ENCODE measurements at regions not wholly inside any gene's neighbourhood (a gene's known extent, or its start where the extent isn't known, plus 50 kb on each side); places are given as distances from the start of the nearest gene placed in this dataset.

DNA sequence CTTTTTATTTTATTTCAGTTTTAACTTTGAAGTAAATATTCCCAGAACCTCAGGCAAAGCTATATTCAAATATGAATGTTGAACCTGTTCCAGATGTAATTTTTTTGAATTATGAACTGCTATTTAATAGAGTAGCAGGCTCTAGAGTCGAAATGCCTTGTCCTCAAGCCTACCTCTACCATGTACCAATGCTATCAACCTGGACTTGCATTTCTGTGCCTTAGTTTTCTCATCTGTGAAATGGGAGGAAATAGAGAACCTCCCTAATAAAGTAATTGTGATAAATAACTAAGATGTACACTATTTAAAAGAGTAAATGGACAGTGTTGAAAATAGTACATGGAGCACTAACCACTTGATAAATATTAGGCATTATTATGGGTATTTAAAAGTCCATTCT, 551.6 kb upstream of the JARID2 start:
- no peak overlapping the region for H2AFZ ChIP-seq
- no TSS peak for BruUV-seq (replicated peaks)
- POLR2A ChIA-PET (ENCODE audit: unreplicated experiment): no interaction called here
- no peaks in the 10 kb centered on the region for H3K36me3 ChIP-seq (ENCODE audit: low read depth)
- no peaks in the 10 kb centered on the region for H3K79me2 ChIP-seq (ENCODE audit: low read depth)
- CTCF ChIA-PET: no interaction called here
- no peaks in the 10 kb centered on the region; the same call in 1 of the 2 replicates for H3F3A ChIP-seq (ENCODE audit: insufficient read depth, low read depth)
- H3K4me3 ChIP-seq: no peak overlapping the region
- H3K27me3 ChIP-seq (ENCODE audit: insufficient read depth, low read depth): no peaks in the 10 kb centered on the region
- H3K9me2 ChIP-seq (ENCODE audit: insufficient read depth): no peaks in the 10 kb centered on the region
- no peaks in the 10 kb centered on the region for H4K20me1 ChIP-seq (ENCODE audit: insufficient read depth)
- no peak overlapping the region for H3K4me2 ChIP-seq
- intact Hi-C loops (cut with micrococcal nuclease; ENCODE audit: unreplicated experiment): no loop called here
- no peaks in the 10 kb centered on the region for H3K9me3 ChIP-seq (ENCODE audit: insufficient read depth, low read depth)
- DNase-seq: no peak
- H3K4me1 ChIP-seq (replicated peaks; ENCODE audit: insufficient read depth): no peaks in the 10 kb centered on the region
- TF ChIP-seq, protein P1, sequence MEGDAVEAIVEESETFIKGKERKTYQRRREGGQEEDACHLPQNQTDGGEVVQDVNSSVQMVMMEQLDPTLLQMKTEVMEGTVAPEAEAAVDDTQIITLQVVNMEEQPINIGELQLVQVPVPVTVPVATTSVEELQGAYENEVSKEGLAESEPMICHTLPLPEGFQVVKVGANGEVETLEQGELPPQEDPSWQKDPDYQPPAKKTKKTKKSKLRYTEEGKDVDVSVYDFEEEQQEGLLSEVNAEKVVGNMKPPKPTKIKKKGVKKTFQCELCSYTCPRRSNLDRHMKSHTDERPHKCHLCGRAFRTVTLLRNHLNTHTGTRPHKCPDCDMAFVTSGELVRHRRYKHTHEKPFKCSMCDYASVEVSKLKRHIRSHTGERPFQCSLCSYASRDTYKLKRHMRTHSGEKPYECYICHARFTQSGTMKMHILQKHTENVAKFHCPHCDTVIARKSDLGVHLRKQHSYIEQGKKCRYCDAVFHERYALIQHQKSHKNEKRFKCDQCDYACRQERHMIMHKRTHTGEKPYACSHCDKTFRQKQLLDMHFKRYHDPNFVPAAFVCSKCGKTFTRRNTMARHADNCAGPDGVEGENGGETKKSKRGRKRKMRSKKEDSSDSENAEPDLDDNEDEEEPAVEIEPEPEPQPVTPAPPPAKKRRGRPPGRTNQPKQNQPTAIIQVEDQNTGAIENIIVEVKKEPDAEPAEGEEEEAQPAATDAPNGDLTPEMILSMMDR (conservative IDR thresholded peaks at IDR 0.05): no peak
- no peak for TF ChIP-seq EZH2 (IDR thresholded peaks at IDR 0.05; ENCODE audit: low read depth)
- H3K27ac ChIP-seq: no peak overlapping the region

DNA sequence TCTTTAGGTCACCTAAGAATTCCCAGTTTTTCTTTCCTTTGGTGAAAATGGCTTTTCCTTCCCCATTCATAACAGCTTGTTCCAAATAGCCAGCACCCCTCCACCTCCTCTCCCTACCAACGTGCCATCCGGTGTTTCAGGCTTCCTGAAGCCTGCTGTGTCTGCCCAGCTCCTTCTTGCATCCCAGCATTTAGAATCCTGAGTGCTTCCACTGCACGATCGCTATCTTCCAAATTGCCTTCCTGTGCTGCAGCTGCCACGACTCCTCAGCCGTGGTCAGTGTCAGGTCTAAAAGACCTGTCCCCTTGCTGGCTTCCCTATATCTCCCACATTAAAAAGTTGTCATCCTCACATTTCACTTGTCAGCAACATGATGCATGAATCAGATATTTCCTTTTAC, 550.3 kb upstream of the JARID2 start:
- CTCF ChIA-PET: no interaction called here
- Histone ChIP-seq H3K36me3 (ENCODE audit: low read depth) (no peaks in the 10 kb centered on the region), H3K27ac (no peak overlapping the region), H3K9me2 (ENCODE audit: insufficient read depth) (no peaks in the 10 kb centered on the region), H3K4me3 (no peak overlapping the region), H2AFZ (no peak overlapping the region), H3K4me2 (no peak overlapping the region), H4K20me1 (ENCODE audit: insufficient read depth) (no peaks in the 10 kb centered on the region), H3F3A (ENCODE audit: insufficient read depth, low read depth) (no peaks in the 10 kb centered on the region; the same call in 1 of the 2 replicates), H3K79me2 (ENCODE audit: low read depth) (no peaks in the 10 kb centered on the region), H3K4me1 (replicated peaks; ENCODE audit: insufficient read depth) (no peaks in the 10 kb centered on the region), H3K27me3 (ENCODE audit: insufficient read depth, low read depth) (no peaks in the 10 kb centered on the region), H3K9me3 (ENCODE audit: insufficient read depth, low read depth) (no peaks in the 10 kb centered on the region)
- intact Hi-C loops (cut with micrococcal nuclease; ENCODE audit: unreplicated experiment): no loop called here
- TF ChIP-seq, protein P1 (conservative IDR thresholded peaks at IDR 0.05): no peak
- TF ChIP-seq EZH2 (IDR thresholded peaks at IDR 0.05; ENCODE audit: low read depth): no peak
- DNase-seq: no peak
- no TSS peak for BruUV-seq (replicated peaks)
- POLR2A ChIA-PET (ENCODE audit: unreplicated experiment): no interaction called here

DNA sequence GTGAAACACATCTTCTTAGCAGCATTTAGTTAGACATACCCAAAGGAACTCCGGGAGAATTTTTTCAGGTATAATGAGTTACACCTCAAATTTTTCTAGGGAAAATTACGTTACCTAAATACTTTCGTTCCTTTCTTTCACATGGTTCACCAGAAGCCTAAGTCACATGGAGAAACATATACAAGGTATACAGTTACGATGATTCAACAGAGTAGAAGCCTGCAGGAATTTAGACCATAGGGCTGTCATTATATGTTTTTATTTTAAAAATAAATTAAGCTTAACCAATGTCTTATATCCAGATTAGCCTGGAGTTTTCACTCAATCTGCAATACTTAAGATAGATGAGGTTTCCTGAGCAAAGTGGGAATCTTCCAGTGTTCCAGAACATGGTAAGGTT, 549.5 kb upstream of the JARID2 start:
- BruUV-seq (replicated peaks): no TSS peak
- POLR2A ChIA-PET (ENCODE audit: unreplicated experiment): no interaction called here
- H3K9me3 ChIP-seq (ENCODE audit: insufficient read depth, low read depth): no peaks in the 10 kb centered on the region
- intact Hi-C loops (cut with micrococcal nuclease; ENCODE audit: unreplicated experiment): no loop called here
- no peak for DNase-seq
- H3K27me3 ChIP-seq (ENCODE audit: insufficient read depth, low read depth): no peaks in the 10 kb centered on the region
- H4K20me1 ChIP-seq (ENCODE audit: insufficient read depth): no peaks in the 10 kb centered on the region
- CTCF ChIA-PET: no interaction called here
- H3K4me1 ChIP-seq (replicated peaks; ENCODE audit: insufficient read depth): no peaks in the 10 kb centered on the region
- no peaks in the 10 kb centered on the region for H3K79me2 ChIP-seq (ENCODE audit: low read depth)
- H3K4me3 ChIP-seq: no peak overlapping the region
- TF ChIP-seq EZH2 (IDR thresholded peaks at IDR 0.05; ENCODE audit: low read depth): no peak
- TF ChIP-seq, protein P1 (conservative IDR thresholded peaks at IDR 0.05): no peak
- no peak overlapping the region for H3K27ac ChIP-seq
- no peaks in the 10 kb centered on the region; the same call in 1 of the 2 replicates for H3F3A ChIP-seq (ENCODE audit: insufficient read depth, low read depth)
- no peak overlapping the region for H2AFZ ChIP-seq
- no peaks in the 10 kb centered on the region for H3K9me2 ChIP-seq (ENCODE audit: insufficient read depth)
- no peaks in the 10 kb centered on the region for H3K36me3 ChIP-seq (ENCODE audit: low read depth)
- no peak overlapping the region for H3K4me2 ChIP-seq
